Right lobe of liver (tissue), 6 donors: ENCODE measurements at regions not wholly inside any gene's neighbourhood (a gene's known extent, or its start where the extent isn't known, plus 50 kb on each side); places are given as distances from the start of the nearest gene placed in this dataset.

Source experiments
- ATAC-seq, 4 donors: fragments of 200-7000 bp; cut with Tn5 transposase; one replicate each; pipeline ENCODE4 v1.9.1; 2020; ENCODE audit warnings: mild to moderate bottlenecking in 4 of 4, moderate library complexity in 4 of 4
- DNase-seq, 3 donors: peaks; one replicate each; pipeline ENCODE4 v3.0.0-alpha.2; 2020
- H3K27ac ChIP-seq, 3 donors: fragments of 200-600 bp; one replicate each; pipeline ENCODE4 v1.8.0; 2022
- H3K27me3 ChIP-seq, 2 donors: fragments of 200-600 bp; one replicate each; pipeline ENCODE4 v1.8.0; 2022
- H3K36me3 ChIP-seq, 4 donors: fragments of 200-600 bp; sonication (generic) in 1 of 4; one replicate each; pipeline versions ENCODE4 v1.5.1 to v1.8.0; 2017 to 2022; ENCODE audit warnings: control low read depth in 1 of 4
- H3K4me1 ChIP-seq, 4 donors: fragments of 200-600 bp; sonication (generic) in 1 of 4; one replicate each; pipeline versions ENCODE4 v1.5.1 to v1.8.0; 2017 to 2022; ENCODE audit warnings: control low read depth in 1 of 4
- H3K4me3 ChIP-seq, 3 donors: fragments of 200-600 bp; one replicate each; pipeline ENCODE4 v1.8.0; 2022
- H3K9me3 ChIP-seq, 4 donors: fragments of 200-600 bp; sonication (generic) in 1 of 4; one replicate each; pipeline versions ENCODE4 v1.5.1 to v1.8.0; 2017 to 2022; ENCODE audit warnings: control low read depth in 1 of 4
- POLR2A ChIP-seq: fragments of 450-650 bp; IDR thresholded peaks from one replicate; pipeline ENCODE4 v1.6.1; 2017; ENCODE audit warnings: antibody characterized with exemption, mild to moderate bottlenecking
- WGBS: methylation state at CpG from one replicate; pipeline ENCODE4 v1.1.6; 2018; ENCODE audit warnings: low coverage, low lambda C conversion rate; ENCODE audit not compliant: insufficient coverage; ENCODE audit errors: missing lambda C conversion rate; 5-methylcytosine and 5-hydroxymethylcytosine counted together
- intact Hi-C, 2 donors: fragments of 100-400 bp; cut with DNase I; formaldehyde crosslinking; loops; one replicate each; pipeline versions ENCODE4 v1.11.2 to v1.14.1; 2022
- TF ChIP-seq, protein P1 (sequence below), 4 donors: fragments of 200-600 bp in 3 of 4; fragments of 450-650 bp in 1 of 4; IDR thresholded peaks; one replicate each; pipeline versions ENCODE4 v1.5.1 to v1.8.0; 2016 to 2022; ENCODE audit warnings: antibody characterized with exemption in 4 of 4, mild to moderate bottlenecking in 2 of 4
- donor health status: DM: no; HTN: yes; CAD: no.
- donor health status: DM: no; HTN: no; CAD: no.
- donor health status: DM: no; HTN: no; CAD: no.
- donor health status: DM: no; HTN: yes; CAD: no.
- donor health status: DM: no; HTN: yes; CAD: no.

DNA sequence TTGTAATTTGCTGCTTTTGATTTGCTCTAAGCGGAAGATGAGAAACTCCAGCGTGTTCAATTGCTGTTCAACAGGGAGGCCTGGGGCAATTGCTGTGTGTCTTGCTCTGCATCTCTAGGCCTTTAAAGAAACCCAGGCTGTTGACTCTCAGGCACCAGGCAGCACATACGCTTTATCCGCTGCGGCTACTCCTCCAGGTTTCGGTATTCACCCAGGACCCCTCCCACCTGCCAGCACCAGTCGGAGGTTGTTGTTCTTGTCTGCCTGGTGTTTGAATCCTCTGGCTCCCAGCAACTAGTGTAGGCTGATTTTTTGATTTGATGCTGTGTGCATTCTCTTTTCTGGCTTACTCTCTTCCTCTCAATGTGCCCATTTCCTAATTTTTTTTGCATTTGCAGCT lies 383.1 kb downstream of the TSN start:
- WGBS = 75% methylated on average over 7 of the region's 7 CpGs
- Histone ChIP-seq H3K4me3 (no peak overlapping the region), H3K4me1 (no peaks in the 10 kb centered on the region), H3K27me3 (no peaks in the 10 kb centered on the region), H3K36me3 (no peaks in the 10 kb centered on the region), H3K9me3 (no peaks in the 10 kb centered on the region), H3K27ac (no peak overlapping the region)
- DNase-seq (no peak), ATAC-seq (no peak)
- TF ChIP-seq, protein P1, sequence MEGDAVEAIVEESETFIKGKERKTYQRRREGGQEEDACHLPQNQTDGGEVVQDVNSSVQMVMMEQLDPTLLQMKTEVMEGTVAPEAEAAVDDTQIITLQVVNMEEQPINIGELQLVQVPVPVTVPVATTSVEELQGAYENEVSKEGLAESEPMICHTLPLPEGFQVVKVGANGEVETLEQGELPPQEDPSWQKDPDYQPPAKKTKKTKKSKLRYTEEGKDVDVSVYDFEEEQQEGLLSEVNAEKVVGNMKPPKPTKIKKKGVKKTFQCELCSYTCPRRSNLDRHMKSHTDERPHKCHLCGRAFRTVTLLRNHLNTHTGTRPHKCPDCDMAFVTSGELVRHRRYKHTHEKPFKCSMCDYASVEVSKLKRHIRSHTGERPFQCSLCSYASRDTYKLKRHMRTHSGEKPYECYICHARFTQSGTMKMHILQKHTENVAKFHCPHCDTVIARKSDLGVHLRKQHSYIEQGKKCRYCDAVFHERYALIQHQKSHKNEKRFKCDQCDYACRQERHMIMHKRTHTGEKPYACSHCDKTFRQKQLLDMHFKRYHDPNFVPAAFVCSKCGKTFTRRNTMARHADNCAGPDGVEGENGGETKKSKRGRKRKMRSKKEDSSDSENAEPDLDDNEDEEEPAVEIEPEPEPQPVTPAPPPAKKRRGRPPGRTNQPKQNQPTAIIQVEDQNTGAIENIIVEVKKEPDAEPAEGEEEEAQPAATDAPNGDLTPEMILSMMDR (IDR thresholded peaks at IDR 0.05) = no peak
- TF ChIP-seq POLR2A = no peak
- intact Hi-C loops = no loop called here

DNA sequence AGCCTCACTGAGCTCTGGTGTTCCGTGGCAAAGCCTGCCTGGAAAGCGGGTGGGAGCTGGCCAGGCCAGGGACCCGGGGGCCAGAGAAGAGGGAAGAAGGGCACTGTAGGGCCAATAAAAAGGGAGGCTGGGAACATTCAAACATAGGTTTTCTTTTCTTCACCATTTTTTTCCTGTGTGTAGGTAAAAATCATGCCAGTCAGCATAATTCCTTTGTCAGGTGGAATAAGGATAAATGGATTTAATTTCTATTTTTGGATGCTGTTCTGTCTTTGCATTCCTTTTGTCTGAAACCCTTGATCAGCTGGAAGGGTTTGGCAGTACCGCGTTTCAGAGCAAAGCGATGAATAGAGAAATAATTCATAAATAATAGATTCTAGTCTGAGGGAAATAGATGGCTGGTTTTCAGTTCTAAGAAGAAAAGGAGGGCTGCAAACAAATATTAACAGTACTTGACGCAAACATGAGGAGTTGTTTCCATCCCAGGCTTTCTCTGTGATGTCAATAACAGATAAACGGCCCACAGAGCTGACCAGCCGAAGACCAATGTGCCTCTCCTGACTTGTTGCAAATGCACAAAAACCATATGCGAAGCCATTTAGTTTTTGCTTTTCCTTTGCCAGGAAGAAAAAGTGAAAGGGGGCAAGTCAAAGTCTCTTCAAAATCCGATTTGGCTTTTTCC lies 384.4 kb downstream of the TSN start:
- H3K4me1 ChIP-seq = no peaks in the 10 kb centered on the region
- no peak for TF ChIP-seq POLR2A
- TF ChIP-seq, protein P1 (IDR thresholded peaks at IDR 0.05) = no peak
- no peak overlapping the region for H3K4me3 ChIP-seq
- ATAC-seq (no peak), DNase-seq (no peak)
- WGBS = 54% methylated on average over 8 of the region's 11 CpGs
- H3K36me3 ChIP-seq = no peaks in the 10 kb centered on the region
- H3K27me3 ChIP-seq = no peaks in the 10 kb centered on the region
- intact Hi-C loops = no loop called here
- H3K27ac ChIP-seq = no peak overlapping the region
- no peaks in the 10 kb centered on the region for H3K9me3 ChIP-seq

DNA sequence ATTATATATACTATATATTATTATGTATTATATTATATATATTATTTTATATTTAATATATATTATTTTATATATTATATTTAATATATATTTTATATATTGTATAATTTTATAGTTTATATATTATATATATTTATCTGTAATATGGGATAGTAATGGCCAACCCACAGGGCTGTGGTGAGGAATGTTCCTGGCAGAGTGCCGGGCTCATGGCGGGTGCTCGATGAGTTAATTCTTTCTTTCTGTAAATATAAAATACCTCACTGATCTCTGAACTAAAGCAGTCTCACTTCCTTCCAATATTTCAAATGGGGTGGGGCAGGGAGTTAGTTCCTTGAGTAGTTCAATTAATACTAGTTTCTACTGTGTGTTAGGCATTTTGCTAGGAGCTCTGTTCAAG lies 389.4 kb downstream of the TSN start:
- WGBS = 88% methylated on average over 3 of the region's 3 CpGs
- no peak for ATAC-seq
- Histone ChIP-seq H3K9me3 (no peaks in the 10 kb centered on the region), H3K4me1 (no peaks in the 10 kb centered on the region), H3K36me3 (no peaks in the 10 kb centered on the region), H3K27me3 (no peaks in the 10 kb centered on the region), H3K4me3 (no peak overlapping the region), H3K27ac (no peak overlapping the region)
- intact Hi-C loops = no loop called here
- no peak for DNase-seq
- TF ChIP-seq, protein P1 (IDR thresholded peaks at IDR 0.05) = no peak
- TF ChIP-seq POLR2A = no peak

DNA sequence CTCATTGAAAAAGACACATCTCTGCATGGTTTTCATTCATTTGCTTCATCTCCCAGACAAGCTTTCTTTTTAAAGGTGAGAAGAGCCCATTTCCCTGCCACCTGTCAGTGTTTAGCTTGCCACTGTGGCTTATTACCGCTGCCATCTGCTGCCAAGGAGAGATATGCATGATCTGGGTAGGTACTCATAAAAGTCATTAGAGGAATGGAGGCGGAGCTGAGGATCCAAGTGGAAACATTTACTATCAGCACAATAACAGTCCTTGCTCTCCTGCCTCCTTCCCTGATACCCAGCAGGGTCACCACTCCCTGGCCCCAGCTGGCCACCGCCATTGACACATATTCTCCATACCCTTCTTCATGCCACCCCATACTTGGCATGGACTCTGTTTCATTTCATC lies 390.4 kb downstream of the TSN start:
- Histone ChIP-seq H3K9me3 (no peaks in the 10 kb centered on the region), H3K27ac (no peak overlapping the region), H3K36me3 (no peaks in the 10 kb centered on the region), H3K4me3 (no peak overlapping the region), H3K4me1 (no peaks in the 10 kb centered on the region), H3K27me3 (no peaks in the 10 kb centered on the region)
- 87% methylated on average over 3 of the region's 3 CpGs for WGBS
- DNase-seq = no peak
- no peak for ATAC-seq
- TF ChIP-seq, protein P1 (IDR thresholded peaks at IDR 0.05) = no peak
- no peak for TF ChIP-seq POLR2A
- intact Hi-C loops = no loop called here
